ENCODE measurements at regions not wholly inside any gene's neighbourhood (a gene's known extent, or its start where the extent isn't known, plus 50 kb on each side); places are given as distances from the start of the nearest gene placed in this dataset.

GRCh38 chr10:4588824-4589223, 237.2 kb upstream of the AKR1E2 start:
- Histone ChIP-seq H3K36me3 (ENCODE audit: control insufficient read depth in 2 of 2, extremely low read depth in 1 of 2, insufficient read depth in 1 of 2, low read length in 1 of 2) (no peaks in the 10 kb centered on the region), H3K9me3 (no peaks in the 10 kb centered on the region), H3K27me3 (replicated peaks in 1 of 2; ENCODE audit: control insufficient read depth in 2 of 2, extremely low read depth in 1 of 2, insufficient read depth in 2 of 2, low read length in 1 of 2) (no peaks in the 10 kb centered on the region), H3K27ac (ENCODE audit: low read length) (no peak overlapping the region), H3K4me1 (ENCODE audit: control insufficient read depth in 1 of 2, extremely low read depth in 1 of 2, insufficient read depth in 2 of 2, low read length in 2 of 2) (no peaks in the 10 kb centered on the region), H3K4me3 (ENCODE audit: control insufficient read depth in 1 of 2, extremely low read depth in 1 of 2, low read length in 1 of 2) (no peak overlapping the region)
- Mint-ChIP-seq H3K4me3 (no peak overlapping the region), H3K9me3 (no peaks in the 10 kb centered on the region), H3K27me3 (peaks cover 0 to 3% of the 10 kb centered on the region in 2 donors), H3K27ac (no peak overlapping the region), H3K36me3 (no peaks in the 10 kb centered on the region), H3K4me1 (no peaks in the 10 kb centered on the region)
- ATAC-seq (replicated peaks in 1 of 4) (no peak), DNase-seq (no peak)
- WGBS (ENCODE audit: insufficient coverage): no CpG with 5 or more reads among the region's 3 CpGs
- ChIA-PET CTCF (no interaction called here), POLR2A (no interaction called here)

- H3K27ac Mint-ChIP-seq: no peak overlapping the region
- Histone ChIP-seq H3K36me3 (ENCODE audit: control insufficient read depth in 2 of 2, extremely low read depth in 1 of 2, insufficient read depth in 1 of 2, low read length in 1 of 2) (no peaks in the 10 kb centered on the region), H3K4me1 (ENCODE audit: control insufficient read depth in 1 of 2, extremely low read depth in 1 of 2, insufficient read depth in 2 of 2, low read length in 2 of 2) (no peaks in the 10 kb centered on the region), H3K9me3 (no peaks in the 10 kb centered on the region), H3K27ac (ENCODE audit: low read length) (no peak overlapping the region), H3K4me3 (ENCODE audit: control insufficient read depth in 1 of 2, extremely low read depth in 1 of 2, low read length in 1 of 2) (no peak overlapping the region), H3K27me3 (replicated peaks in 1 of 2; ENCODE audit: control insufficient read depth in 2 of 2, extremely low read depth in 1 of 2, insufficient read depth in 2 of 2, low read length in 1 of 2) (no peaks in the 10 kb centered on the region)
- WGBS (ENCODE audit: insufficient coverage): no CpG with 5 or more reads among the region's 1 CpG
- H3K4me1 Mint-ChIP-seq: no peaks in the 10 kb centered on the region
- DNase-seq: no peak
- ChIA-PET CTCF (no interaction called here), POLR2A (interaction anchor here in 1 of 2 donors (0.6 kb wide), 1 partner anchor 9 kb away, joined by 4 read pairs; no protein-coding TSS in a partner anchor)
- no peak overlapping the region for H3K4me3 Mint-ChIP-seq
- H3K9me3 Mint-ChIP-seq: no peaks in the 10 kb centered on the region
- no peak for ATAC-seq (replicated peaks in 1 of 4)
- H3K27me3 Mint-ChIP-seq: peaks cover 4 to 6% of the 10 kb centered on the region in 2 donors
- H3K36me3 Mint-ChIP-seq: no peaks in the 10 kb centered on the region
Observed at GRCh38 chr10:4587466-4587865, 238.5 kb upstream of the AKR1E2 start.

- ATAC-seq (replicated peaks in 1 of 4): no peak
- no peak overlapping the region for H3K27ac Mint-ChIP-seq
- Histone ChIP-seq H3K9me3 (no peaks in the 10 kb centered on the region), H3K27ac (ENCODE audit: low read length) (no peak overlapping the region), H3K4me1 (ENCODE audit: control insufficient read depth in 1 of 2, extremely low read depth in 1 of 2, insufficient read depth in 2 of 2, low read length in 2 of 2) (no peaks in the 10 kb centered on the region), H3K4me3 (ENCODE audit: control insufficient read depth in 1 of 2, extremely low read depth in 1 of 2, low read length in 1 of 2) (no peak overlapping the region), H3K27me3 (replicated peaks in 1 of 2; ENCODE audit: control insufficient read depth in 2 of 2, extremely low read depth in 1 of 2, insufficient read depth in 2 of 2, low read length in 1 of 2) (no peaks in the 10 kb centered on the region), H3K36me3 (ENCODE audit: control insufficient read depth in 2 of 2, extremely low read depth in 1 of 2, insufficient read depth in 1 of 2, low read length in 1 of 2) (no peaks in the 10 kb centered on the region)
- WGBS (ENCODE audit: insufficient coverage): 78% methylated on average over 4 of the region's 4 CpGs
- no peak overlapping the region for H3K4me3 Mint-ChIP-seq
- H3K36me3 Mint-ChIP-seq: no peaks in the 10 kb centered on the region
- no peaks in the 10 kb centered on the region for H3K9me3 Mint-ChIP-seq
- ChIA-PET CTCF (no interaction called here), POLR2A (no interaction called here)
- DNase-seq: no peak
- H3K4me1 Mint-ChIP-seq: no peaks in the 10 kb centered on the region
- H3K27me3 Mint-ChIP-seq: peaks cover 4 to 6% of the 10 kb centered on the region in 2 donors
Observed at GRCh38 chr10:4586776-4587175, 239.2 kb upstream of the AKR1E2 start.

DNA sequence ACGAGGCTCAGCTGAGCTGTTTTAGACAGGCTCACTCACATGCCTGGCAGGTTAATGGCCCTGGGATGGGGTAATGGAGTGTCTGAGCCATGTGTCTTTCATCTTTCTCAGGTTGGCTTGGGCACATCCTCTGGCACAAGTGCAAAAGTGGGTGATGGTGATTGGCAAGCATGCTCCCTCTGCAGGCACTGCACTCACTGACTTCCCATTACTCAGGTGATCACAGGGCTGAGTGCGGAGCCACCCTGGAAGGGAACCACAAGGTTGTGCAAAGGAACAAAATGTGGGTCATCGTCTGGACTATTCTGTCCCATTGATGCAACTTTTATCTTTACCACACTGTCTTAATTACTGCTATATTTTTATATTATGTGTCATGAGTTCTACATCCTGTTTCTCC, 244.1 kb upstream of the AKR1E2 start:
- DNase-seq: no peak
- Histone ChIP-seq H3K27ac (ENCODE audit: low read length) (no peak overlapping the region), H3K36me3 (ENCODE audit: control insufficient read depth in 2 of 2, extremely low read depth in 1 of 2, insufficient read depth in 1 of 2, low read length in 1 of 2) (no peaks in the 10 kb centered on the region), H3K9me3 (no peaks in the 10 kb centered on the region), H3K4me1 (ENCODE audit: control insufficient read depth in 1 of 2, extremely low read depth in 1 of 2, insufficient read depth in 2 of 2, low read length in 2 of 2) (no peaks in the 10 kb centered on the region), H3K27me3 (replicated peaks in 1 of 2; ENCODE audit: control insufficient read depth in 2 of 2, extremely low read depth in 1 of 2, insufficient read depth in 2 of 2, low read length in 1 of 2) (no peaks in the 10 kb centered on the region), H3K4me3 (ENCODE audit: control insufficient read depth in 1 of 2, extremely low read depth in 1 of 2, low read length in 1 of 2) (no peak overlapping the region)
- Mint-ChIP-seq H3K36me3 (no peaks in the 10 kb centered on the region), H3K27ac (no peak overlapping the region), H3K9me3 (no peaks in the 10 kb centered on the region), H3K27me3 (peaks cover 3 to 4% of the 10 kb centered on the region in 2 donors), H3K4me3 (no peak overlapping the region), H3K4me1 (no peaks in the 10 kb centered on the region)
- no peak for ATAC-seq (replicated peaks in 1 of 4)
- POLR2A ChIA-PET: interaction anchor here in 1 of 2 donors (0.5 kb wide), 1 partner anchor 32 kb away, joined by 3 read pairs; no protein-coding TSS in a partner anchor
- CTCF ChIA-PET: no interaction called here
- WGBS (ENCODE audit: insufficient coverage): 100% methylated on average over 1 of the region's 3 CpGs

DNA sequence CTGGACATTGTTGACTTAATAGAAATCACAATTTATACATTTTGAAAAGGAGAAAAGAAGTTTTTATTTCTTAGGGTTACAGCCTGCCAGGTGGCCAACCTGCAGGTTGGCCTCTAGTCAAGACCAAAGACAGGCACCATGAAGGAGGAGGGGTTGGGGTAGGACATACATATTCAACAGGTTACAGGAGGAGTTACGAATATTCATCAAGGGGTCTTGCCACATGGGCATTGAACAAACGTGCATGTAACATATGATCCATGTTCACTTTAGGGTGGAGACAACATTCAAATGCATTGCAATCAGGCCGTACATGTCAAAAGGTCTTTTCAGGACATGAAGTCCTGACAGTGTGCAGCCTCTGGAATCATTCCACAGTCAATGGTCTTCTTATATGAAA, 246.2 kb upstream of the AKR1E2 start:
- no peaks in the 10 kb centered on the region for H3K9me3 ChIP-seq
- no peak overlapping the region for H3K27ac Mint-ChIP-seq
- H3K27ac ChIP-seq (ENCODE audit: low read length): no peak overlapping the region
- CTCF ChIA-PET: no interaction called here
- H3K4me3 Mint-ChIP-seq: no peak overlapping the region
- ATAC-seq (replicated peaks in 1 of 4): no peak
- no peaks in the 10 kb centered on the region for H3K27me3 ChIP-seq (replicated peaks in 1 of 2; ENCODE audit: control insufficient read depth in 2 of 2, extremely low read depth in 1 of 2, insufficient read depth in 2 of 2, low read length in 1 of 2)
- DNase-seq: no peak
- POLR2A ChIA-PET: no interaction called here
- no peaks in the 10 kb centered on the region for H3K36me3 Mint-ChIP-seq
- WGBS (ENCODE audit: insufficient coverage): 78% methylated on average over 3 of the region's 3 CpGs
- H3K9me3 Mint-ChIP-seq: no peaks in the 10 kb centered on the region
- no peaks in the 10 kb centered on the region for H3K36me3 ChIP-seq (ENCODE audit: control insufficient read depth in 2 of 2, extremely low read depth in 1 of 2, insufficient read depth in 1 of 2, low read length in 1 of 2)
- H3K4me3 ChIP-seq (ENCODE audit: control insufficient read depth in 1 of 2, extremely low read depth in 1 of 2, low read length in 1 of 2): no peak overlapping the region
- H3K4me1 ChIP-seq (ENCODE audit: control insufficient read depth in 1 of 2, extremely low read depth in 1 of 2, insufficient read depth in 2 of 2, low read length in 2 of 2): no peaks in the 10 kb centered on the region
- H3K4me1 Mint-ChIP-seq: no peaks in the 10 kb centered on the region
- peaks cover 4 to 8% of the 10 kb centered on the region in 2 donors for H3K27me3 Mint-ChIP-seq

GRCh38 chr10:4576206-4576605, 249.8 kb upstream of the AKR1E2 start:
- Histone ChIP-seq H3K4me1 (ENCODE audit: control insufficient read depth in 1 of 2, extremely low read depth in 1 of 2, insufficient read depth in 2 of 2, low read length in 2 of 2) (no peaks in the 10 kb centered on the region), H3K36me3 (ENCODE audit: control insufficient read depth in 2 of 2, extremely low read depth in 1 of 2, insufficient read depth in 1 of 2, low read length in 1 of 2) (no peaks in the 10 kb centered on the region), H3K4me3 (ENCODE audit: control insufficient read depth in 1 of 2, extremely low read depth in 1 of 2, low read length in 1 of 2) (no peak overlapping the region), H3K27me3 (replicated peaks in 1 of 2; ENCODE audit: control insufficient read depth in 2 of 2, extremely low read depth in 1 of 2, insufficient read depth in 2 of 2, low read length in 1 of 2) (peaks cover 0 to 8% of the 10 kb centered on the region in 2 experiments), H3K9me3 (no peaks in the 10 kb centered on the region), H3K27ac (ENCODE audit: low read length) (no peak overlapping the region)
- WGBS (ENCODE audit: insufficient coverage): no CpG with 5 or more reads among the region's 3 CpGs
- ATAC-seq (replicated peaks in 1 of 4) (no peak), DNase-seq (no peak)
- no peaks in the 10 kb centered on the region for H3K9me3 Mint-ChIP-seq
- CTCF ChIA-PET: no interaction called here
- H3K4me1 Mint-ChIP-seq: no peaks in the 10 kb centered on the region
- no peaks in the 10 kb centered on the region for H3K36me3 Mint-ChIP-seq
- H3K27me3 Mint-ChIP-seq: peaks cover 3 to 9% of the 10 kb centered on the region in 2 donors
- POLR2A ChIA-PET: no interaction called here
- H3K27ac Mint-ChIP-seq: no peak overlapping the region
- no peak overlapping the region for H3K4me3 Mint-ChIP-seq

- H3K27me3 Mint-ChIP-seq: peaks cover 3 to 5% of the 10 kb centered on the region in 2 donors
- Histone ChIP-seq H3K27ac (ENCODE audit: low read length) (no peak overlapping the region), H3K9me3 (no peaks in the 10 kb centered on the region), H3K36me3 (ENCODE audit: control insufficient read depth in 2 of 2, extremely low read depth in 1 of 2, insufficient read depth in 1 of 2, low read length in 1 of 2) (no peaks in the 10 kb centered on the region), H3K27me3 (replicated peaks in 1 of 2; ENCODE audit: control insufficient read depth in 2 of 2, extremely low read depth in 1 of 2, insufficient read depth in 2 of 2, low read length in 1 of 2) (peaks cover 0 to 8% of the 10 kb centered on the region in 2 experiments), H3K4me3 (ENCODE audit: control insufficient read depth in 1 of 2, extremely low read depth in 1 of 2, low read length in 1 of 2) (no peak overlapping the region), H3K4me1 (ENCODE audit: control insufficient read depth in 1 of 2, extremely low read depth in 1 of 2, insufficient read depth in 2 of 2, low read length in 2 of 2) (no peaks in the 10 kb centered on the region)
- H3K4me1 Mint-ChIP-seq: no peaks in the 10 kb centered on the region
- no peaks in the 10 kb centered on the region for H3K36me3 Mint-ChIP-seq
- ChIA-PET CTCF (no interaction called here), POLR2A (no interaction called here)
- DNase-seq (no peak), ATAC-seq (replicated peaks in 1 of 4) (no peak)
- H3K9me3 Mint-ChIP-seq: no peaks in the 10 kb centered on the region
- 48% methylated on average over 2 of the region's 3 CpGs for WGBS (ENCODE audit: insufficient coverage)
- no peak overlapping the region for H3K4me3 Mint-ChIP-seq
- no peak overlapping the region for H3K27ac Mint-ChIP-seq
Observed at GRCh38 chr10:4569151-4569550, 256.9 kb upstream of the AKR1E2 start.
